Breast epithelium (tissue), 3 donors: ENCODE measurements at regions not wholly inside any gene's neighbourhood (a gene's known extent, or its start where the extent isn't known, plus 50 kb on each side); places are given as distances from the start of the nearest gene placed in this dataset.

Experiments
- CTCF ChIP-seq, 3 donors: fragments of 450-650 bp; IDR thresholded peaks; one replicate each; pipeline ENCODE4 v1.5.1; 2016 to 2017; ENCODE audit warnings: antibody characterized with exemption in 3 of 3, mild to moderate bottlenecking in 3 of 3, moderate library complexity in 3 of 3
- POLR2A ChIP-seq: fragments of 450-650 bp; IDR thresholded peaks from one replicate; pipeline ENCODE4 v1.6.1; 2016; ENCODE audit warnings: antibody characterized with exemption, mild to moderate bottlenecking, moderate library complexity

- TF ChIP-seq CTCF (IDR thresholded peaks at IDR 0.05) (no peak), POLR2A (no peak)
These were observed 86.5 kb upstream of the KAZN start for GRCh38 chr1:14511796-14512585.
